K562 (cell line): ENCODE measurements at regions not wholly inside any gene's neighbourhood (a gene's known extent, or its start where the extent isn't known, plus 50 kb on each side); places are given as distances from the start of the nearest gene placed in this dataset.
A peak's percentile ranks its signal among the peaks of the same experiment; 100 is the strongest.

Source experiments
- ARID1B ChIP-seq: fragments of 450-650 bp; IDR thresholded peaks from 2 replicates; pipeline ENCODE4 v1.6.1; 2016; ENCODE audit warnings: antibody characterized with exemption, mild to moderate bottlenecking, inconsistent platforms
- ASH1L ChIP-seq: fragments of 450-650 bp; IDR thresholded peaks from 2 replicates; pipeline ENCODE4 v1.6.1; 2018; ENCODE audit warnings: borderline replicate concordance, mild to moderate bottlenecking, low read depth; ENCODE audit not compliant: partially characterized antibody
- CSDE1 ChIP-seq, 2 experiments: fragments of 450-650 bp; IDR thresholded peaks; 2 replicates each; pipeline ENCODE4 v1.6.1; 2016; ENCODE audit warnings: mild to moderate bottlenecking in 1 of 2
- ETS2 ChIP-seq: IDR thresholded peaks from 2 replicates; pipeline ENCODE4 v1.6.1; 2016; ENCODE audit warnings: borderline replicate concordance, missing genetic modification characterization, mild to moderate bottlenecking, moderate library complexity, missing compliant biosample characterization; ENCODE audit not compliant: poor library complexity, severe bottlenecking
- ETV5 ChIP-seq: sonication (generic); formaldehyde crosslinking; IDR thresholded peaks from 2 replicates; pipeline ENCODE4 v1.4.0; 2020; ENCODE audit warnings: low read depth, mild to moderate bottlenecking, missing genetic modification reagents
- FOS ChIP-seq: IDR thresholded peaks from 3 replicates; pipeline ENCODE4 v1.6.1; 2011; ENCODE audit not compliant: insufficient read length; ENCODE audit errors: extremely low read depth
- GATAD2B ChIP-seq: fragments of 450-650 bp; IDR thresholded peaks from 2 replicates; pipeline ENCODE4 v1.6.1; 2017; ENCODE audit warnings: mild to moderate bottlenecking, borderline replicate concordance
- HDAC3 ChIP-seq: fragments of 450-650 bp; IDR thresholded peaks from 2 replicates; pipeline ENCODE4 v1.6.1; 2018; ENCODE audit warnings: borderline replicate concordance, mild to moderate bottlenecking, moderate library complexity; ENCODE audit not compliant: partially characterized antibody
- MAZ ChIP-seq, 2 experiments: fragments of 450-650 bp in 1 of 2; sonication (generic) in 1 of 2; formaldehyde crosslinking; IDR thresholded peaks in 1 of 2; conservative IDR thresholded peaks in 1 of 2; 2 replicates each; pipeline versions ENCODE4 v1.4.0 to v1.5.0; 2020; ENCODE audit warnings: mild to moderate bottlenecking in 1 of 2, missing genetic modification reagents in 1 of 2
- MYBL2 ChIP-seq, 2 experiments: fragments of 450-650 bp in 1 of 2; sonication (generic) in 1 of 2; formaldehyde crosslinking in 1 of 2; IDR thresholded peaks; 2 replicates each; pipeline versions ENCODE4 v1.6.1 to v1.8.1; 2017 to 2022; ENCODE audit warnings: borderline replicate concordance in 1 of 2, inconsistent platforms in 1 of 2, low read depth in 1 of 2, mild to moderate bottlenecking in 1 of 2, missing genetic modification reagents in 1 of 2, moderate library complexity in 1 of 2
- POLR2H ChIP-seq: IDR thresholded peaks from 2 replicates; pipeline ENCODE4 v1.6.1; 2016; ENCODE audit warnings: missing genetic modification characterization, low read depth, mild to moderate bottlenecking, control low read depth, missing compliant biosample characterization, moderate library complexity
- ZNF583 ChIP-seq: fragments of 250-450 bp; sonication (Bioruptor Pico); IDR thresholded peaks from 2 replicates; pipeline ENCODE4 v1.4.0; 2020
- ZNF778 ChIP-seq: fragments of 450-650 bp; formaldehyde crosslinking; IDR thresholded peaks from 2 replicates; pipeline ENCODE4 v1.4.0; 2020; ENCODE audit warnings: mild to moderate bottlenecking, moderate library complexity
- TF ChIP-seq, protein P1 (sequence below): fragments of 200-800 bp; sonication (Bioruptor generic); IDR thresholded peaks from 2 replicates; pipeline ENCODE4 v1.6.1; 2017; ENCODE audit warnings: missing genetic modification characterization, missing compliant biosample characterization
- TF ChIP-seq, protein P2 (sequence below): sonication (generic); formaldehyde crosslinking; IDR thresholded peaks from 2 replicates; pipeline ENCODE4 v1.8.1; 2023; ENCODE audit warnings: mild to moderate bottlenecking, missing genetic modification reagents
- TF ChIP-seq, protein P3 (sequence below): IDR thresholded peaks from 2 replicates; pipeline ENCODE4 v1.6.1; 2014; ENCODE audit warnings: antibody characterized with exemption
- TF ChIP-seq, protein P4 (sequence below), 2 experiments: fragments of 450-650 bp; conservative IDR thresholded peaks; 2 replicates each; pipeline ENCODE4 v1.6.1; 2017; ENCODE audit warnings: mild to moderate bottlenecking in 2 of 2, moderate library complexity in 2 of 2

DNA sequence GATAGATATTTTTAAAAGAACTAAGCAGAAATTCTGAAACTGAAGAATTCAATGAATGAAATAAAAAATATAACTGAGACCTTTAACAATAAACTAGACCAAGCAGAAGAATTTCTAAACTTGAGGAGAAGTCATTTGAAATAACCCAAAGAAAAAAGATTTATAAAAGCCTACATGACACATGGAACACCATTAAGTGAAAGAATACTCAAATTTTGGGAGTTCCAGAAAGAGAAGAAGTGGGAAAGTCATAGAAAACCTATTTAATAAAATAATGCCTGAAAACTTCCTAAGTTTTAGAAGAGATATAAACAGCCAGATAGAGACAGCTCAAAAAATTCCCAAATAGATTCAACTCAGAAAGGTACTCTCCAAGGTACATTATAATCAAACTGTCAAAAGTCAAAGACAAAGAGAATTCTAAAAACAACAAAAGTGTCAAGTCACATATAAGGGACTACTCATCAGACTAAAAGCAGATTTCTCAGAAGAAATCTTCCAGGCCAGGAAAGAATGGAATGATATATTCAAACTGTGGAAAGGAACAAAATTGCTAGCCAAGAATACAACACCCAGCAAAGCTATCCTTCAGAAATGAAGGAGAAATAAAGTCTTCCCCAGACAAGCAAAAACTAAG, 72.9 kb upstream of the GNAZ start (continued):
- TF ChIP-seq HDAC3 (peak; percentile 53), POLR2H (tag) (peak; percentile 61), MYBL2 (IDR thresholded peaks at IDR 0.05; ENCODE audit: low read depth) (peak; percentile 6; the same call in 1 of the 2 replicates), MYBL2 (CRISPR knock-in tag; IDR thresholded peaks at IDR 0.05; ENCODE audit: borderline replicate concordance) (no peak), CSDE1 (IDR thresholded peaks at IDR 0.05) (no peak; a peak in 1 of 4 replicates), ETV5 (no peak), ZNF583 (CRISPR knock-in tag) (no peak), ASH1L (no peak), GATAD2B (peak; percentile 67), MAZ (CRISPR knock-in tag; conservative IDR thresholded peaks at IDR 0.05 in 1 of 2, IDR thresholded peaks at IDR 0.05 in 1 of 2) (0 out of 4 replicates have a peak, but pooled peaks of 1 of the 2 experiments have one; percentile 4), ETS2 (tag) (no peak), ZNF778 (CRISPR knock-in tag) (no peak), FOS (no peak), ARID1B (no peak)
- TF ChIP-seq, protein P1, sequence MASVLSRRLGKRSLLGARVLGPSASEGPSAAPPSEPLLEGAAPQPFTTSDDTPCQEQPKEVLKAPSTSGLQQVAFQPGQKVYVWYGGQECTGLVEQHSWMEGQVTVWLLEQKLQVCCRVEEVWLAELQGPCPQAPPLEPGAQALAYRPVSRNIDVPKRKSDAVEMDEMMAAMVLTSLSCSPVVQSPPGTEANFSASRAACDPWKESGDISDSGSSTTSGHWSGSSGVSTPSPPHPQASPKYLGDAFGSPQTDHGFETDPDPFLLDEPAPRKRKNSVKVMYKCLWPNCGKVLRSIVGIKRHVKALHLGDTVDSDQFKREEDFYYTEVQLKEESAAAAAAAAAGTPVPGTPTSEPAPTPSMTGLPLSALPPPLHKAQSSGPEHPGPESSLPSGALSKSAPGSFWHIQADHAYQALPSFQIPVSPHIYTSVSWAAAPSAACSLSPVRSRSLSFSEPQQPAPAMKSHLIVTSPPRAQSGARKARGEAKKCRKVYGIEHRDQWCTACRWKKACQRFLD (CRISPR knock-in tag), result no peak
- TF ChIP-seq, protein P2, sequence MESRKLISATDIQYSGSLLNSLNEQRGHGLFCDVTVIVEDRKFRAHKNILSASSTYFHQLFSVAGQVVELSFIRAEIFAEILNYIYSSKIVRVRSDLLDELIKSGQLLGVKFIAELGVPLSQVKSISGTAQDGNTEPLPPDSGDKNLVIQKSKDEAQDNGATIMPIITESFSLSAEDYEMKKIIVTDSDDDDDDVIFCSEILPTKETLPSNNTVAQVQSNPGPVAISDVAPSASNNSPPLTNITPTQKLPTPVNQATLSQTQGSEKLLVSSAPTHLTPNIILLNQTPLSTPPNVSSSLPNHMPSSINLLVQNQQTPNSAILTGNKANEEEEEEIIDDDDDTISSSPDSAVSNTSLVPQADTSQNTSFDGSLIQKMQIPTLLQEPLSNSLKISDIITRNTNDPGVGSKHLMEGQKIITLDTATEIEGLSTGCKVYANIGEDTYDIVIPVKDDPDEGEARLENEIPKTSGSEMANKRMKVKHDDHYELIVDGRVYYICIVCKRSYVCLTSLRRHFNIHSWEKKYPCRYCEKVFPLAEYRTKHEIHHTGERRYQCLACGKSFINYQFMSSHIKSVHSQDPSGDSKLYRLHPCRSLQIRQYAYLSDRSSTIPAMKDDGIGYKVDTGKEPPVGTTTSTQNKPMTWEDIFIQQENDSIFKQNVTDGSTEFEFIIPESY (CRISPR knock-in tag), result no peak
- TF ChIP-seq, protein P3, sequence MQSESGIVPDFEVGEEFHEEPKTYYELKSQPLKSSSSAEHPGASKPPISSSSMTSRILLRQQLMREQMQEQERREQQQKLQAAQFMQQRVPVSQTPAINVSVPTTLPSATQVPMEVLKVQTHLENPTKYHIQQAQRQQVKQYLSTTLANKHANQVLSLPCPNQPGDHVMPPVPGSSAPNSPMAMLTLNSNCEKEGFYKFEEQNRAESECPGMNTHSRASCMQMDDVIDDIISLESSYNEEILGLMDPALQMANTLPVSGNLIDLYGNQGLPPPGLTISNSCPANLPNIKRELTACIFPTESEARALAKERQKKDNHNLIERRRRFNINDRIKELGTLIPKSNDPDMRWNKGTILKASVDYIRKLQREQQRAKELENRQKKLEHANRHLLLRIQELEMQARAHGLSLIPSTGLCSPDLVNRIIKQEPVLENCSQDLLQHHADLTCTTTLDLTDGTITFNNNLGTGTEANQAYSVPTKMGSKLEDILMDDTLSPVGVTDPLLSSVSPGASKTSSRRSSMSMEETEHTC, result no peak
- TF ChIP-seq, protein P4, sequence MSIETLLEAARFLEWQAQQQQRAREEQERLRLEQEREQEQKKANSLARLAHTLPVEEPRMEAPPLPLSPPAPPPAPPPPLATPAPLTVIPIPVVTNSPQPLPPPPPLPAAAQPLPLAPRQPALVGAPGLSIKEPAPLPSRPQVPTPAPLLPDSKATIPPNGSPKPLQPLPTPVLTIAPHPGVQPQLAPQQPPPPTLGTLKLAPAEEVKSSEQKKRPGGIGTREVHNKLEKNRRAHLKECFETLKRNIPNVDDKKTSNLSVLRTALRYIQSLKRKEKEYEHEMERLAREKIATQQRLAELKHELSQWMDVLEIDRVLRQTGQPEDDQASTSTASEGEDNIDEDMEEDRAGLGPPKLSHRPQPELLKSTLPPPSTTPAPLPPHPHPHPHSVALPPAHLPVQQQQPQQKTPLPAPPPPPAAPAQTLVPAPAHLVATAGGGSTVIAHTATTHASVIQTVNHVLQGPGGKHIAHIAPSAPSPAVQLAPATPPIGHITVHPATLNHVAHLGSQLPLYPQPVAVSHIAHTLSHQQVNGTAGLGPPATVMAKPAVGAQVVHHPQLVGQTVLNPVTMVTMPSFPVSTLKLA (conservative IDR thresholded peaks at IDR 0.05), result peak in 1 of 2 experiments; percentile 31; a peak in 1 of 4 replicates
